DOHH2 (cell line): ENCODE measurements at regions not wholly inside any gene's neighbourhood (a gene's known extent, or its start where the extent isn't known, plus 50 kb on each side); places are given as distances from the start of the nearest gene placed in this dataset.

Source experiments
- CTCF ChIP-seq: fragments of 200-600 bp; sonication (generic); IDR thresholded peaks from one replicate; pipeline ENCODE4 v1.5.1; 2014; ENCODE audit warnings: antibody characterized with exemption, mild to moderate bottlenecking, low read depth, low read length; ENCODE audit not compliant: poor library complexity, severe bottlenecking
- EZH2phosphoT487 ChIP-seq: fragments of 200-600 bp; sonication (generic); IDR thresholded peaks from 2 replicates; pipeline ENCODE4 v1.6.1; 2017; ENCODE audit warnings: borderline replicate concordance, mild to moderate bottlenecking, antibody characterized with exemption, low read length, moderate library complexity, mixed read lengths

- TF ChIP-seq EZH2phosphoT487 (no peak), CTCF (no peak)
Measured at GRCh38 chr22:27060190-27060589, 402.8 kb downstream of the MIAT start.
